ENCODE measurements at regions not wholly inside any gene's neighbourhood (a gene's known extent, or its start where the extent isn't known, plus 50 kb on each side); places are given as distances from the start of the nearest gene placed in this dataset.

DNA sequence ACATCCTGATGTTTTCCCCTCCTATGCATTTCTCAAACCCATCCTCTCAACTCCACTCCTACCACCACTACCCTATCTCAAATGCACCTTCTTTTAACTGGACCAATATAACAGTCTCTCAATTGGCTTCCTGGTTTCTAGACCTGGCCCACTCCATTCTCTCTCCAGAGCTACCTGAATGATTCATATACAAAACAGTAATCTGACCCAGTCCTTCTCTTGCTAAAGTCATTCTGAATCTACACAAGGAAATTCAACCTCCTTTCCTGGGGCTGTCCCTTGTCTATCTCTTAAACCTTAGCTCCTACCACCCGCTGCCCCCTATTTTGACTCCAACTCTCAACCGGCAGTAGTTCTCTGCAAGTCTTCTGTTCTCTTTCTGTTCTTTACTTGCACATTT, 97.2 kb downstream of the PCSK1 start:
- no peak overlapping the region for H3K4me3 ChIP-seq (ENCODE audit: low read depth, low read length)
- no peak for TF ChIP-seq CTCF (conservative IDR thresholded peaks at IDR 0.05; ENCODE audit: low read depth, low read length)
- DNase-seq (ENCODE audit: low read depth), result no peak

DNA sequence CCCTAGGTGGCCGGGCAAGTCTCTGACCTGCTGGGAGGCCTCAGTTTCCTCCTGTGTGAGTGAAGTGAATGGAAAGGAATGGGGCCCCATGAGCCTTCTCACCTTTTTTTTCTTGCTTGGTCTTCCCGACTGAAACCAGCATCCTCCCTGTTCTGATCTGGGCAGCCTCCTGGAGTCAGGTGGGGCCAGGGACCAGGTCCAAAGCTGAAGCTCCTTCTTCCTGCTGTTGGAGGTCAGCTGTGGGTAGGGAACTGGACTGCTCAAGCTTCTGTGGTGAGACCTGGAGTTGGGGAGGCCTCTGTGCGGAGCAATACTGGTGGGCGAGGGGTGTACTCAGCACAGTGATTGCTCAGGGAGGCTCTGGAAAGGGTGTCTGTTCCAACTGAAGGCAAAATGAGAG, 99.7 kb downstream of the PCSK1 start:
- H3K4me3 ChIP-seq (ENCODE audit: low read depth, low read length), result no peak overlapping the region
- TF ChIP-seq CTCF (conservative IDR thresholded peaks at IDR 0.05; ENCODE audit: low read depth, low read length), result no peak
- DNase-seq (ENCODE audit: low read depth), result no peak

- no peak for DNase-seq (ENCODE audit: low read depth)
- H3K4me3 ChIP-seq (ENCODE audit: low read depth, low read length), result no peak overlapping the region
- no peak for TF ChIP-seq CTCF (conservative IDR thresholded peaks at IDR 0.05; ENCODE audit: low read depth, low read length)
Measured at GRCh38 chr5:96332535-96333366, 100.3 kb downstream of the PCSK1 start.

GRCh38 chr5:96331681-96332361, 101.2 kb downstream of the PCSK1 start:
- TF ChIP-seq CTCF (conservative IDR thresholded peaks at IDR 0.05; ENCODE audit: low read depth, low read length), result no peak
- no peak for DNase-seq (ENCODE audit: low read depth)
- no peak overlapping the region for H3K4me3 ChIP-seq (ENCODE audit: low read depth, low read length)

- DNase-seq (ENCODE audit: low read depth), result no peak
- TF ChIP-seq CTCF (conservative IDR thresholded peaks at IDR 0.05; ENCODE audit: low read depth, low read length), result no peak
- H3K4me3 ChIP-seq (ENCODE audit: low read depth, low read length), result no peak overlapping the region
Measured at GRCh38 chr5:96331210-96331609, 101.8 kb downstream of the PCSK1 start.

- DNase-seq (ENCODE audit: low read depth), result no peak
- H3K4me3 ChIP-seq (ENCODE audit: low read depth, low read length), result no peak overlapping the region
- TF ChIP-seq CTCF (conservative IDR thresholded peaks at IDR 0.05; ENCODE audit: low read depth, low read length), result no peak
Measured at GRCh38 chr5:96330530-96331140, 102.4 kb downstream of the PCSK1 start.

Data from epithelial cell of proximal tubule (primary cell).